ENCODE measurements at regions not wholly inside any gene's neighbourhood (a gene's known extent, or its start where the extent isn't known, plus 50 kb on each side); places are given as distances from the start of the nearest gene placed in this dataset.
"Not testable (repeated sequence)": the region's sequence is repeated elsewhere in the genome, so short reads cannot be mapped to it uniquely, and the experiment has no call there.

DNA sequence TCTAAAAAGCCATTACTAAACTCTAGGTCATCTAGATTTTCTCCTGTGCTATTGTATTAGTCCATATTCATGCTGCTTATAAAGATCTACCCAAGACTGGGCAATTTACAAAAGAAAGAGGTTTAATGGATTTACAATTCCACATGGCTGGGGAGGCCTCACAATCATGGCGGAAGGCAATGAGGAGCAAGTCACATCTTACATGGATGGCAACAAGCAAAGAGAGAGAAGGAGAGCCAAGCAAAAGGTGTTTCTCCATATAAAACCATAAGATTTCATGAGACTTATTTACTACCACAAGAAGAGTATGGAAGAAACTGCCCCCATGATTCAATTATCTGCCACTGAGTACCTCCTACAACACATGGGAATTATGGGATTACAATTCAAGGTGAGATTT lies 69.6 kb upstream of the CCDC6 start:
- H3K4me3 ChIP-seq, H3K27ac ChIP-seq: not testable (repeated sequence)

DNA sequence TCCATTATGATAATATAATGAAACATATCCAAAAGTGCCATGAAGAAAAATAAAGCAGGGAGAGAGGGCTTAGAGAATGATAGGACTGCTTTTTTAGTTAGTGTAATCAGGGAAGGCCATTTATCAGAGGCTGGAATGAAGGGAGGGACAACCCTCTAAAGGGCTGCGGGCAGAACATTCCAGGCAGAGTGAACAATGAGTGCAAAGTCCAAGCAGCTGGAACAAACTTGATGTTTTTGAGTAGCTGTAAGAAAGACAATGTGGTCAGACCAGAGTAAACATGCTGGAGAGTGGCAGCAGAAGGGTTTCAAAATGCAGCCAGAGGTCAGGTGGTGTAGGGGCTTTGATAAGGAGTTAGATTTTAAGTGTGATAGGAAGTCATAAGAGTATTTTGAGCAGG lies 65.6 kb upstream of the CCDC6 start:
- no peak overlapping the region for H3K27ac ChIP-seq
- no peak overlapping the region for H3K4me3 ChIP-seq

DNA sequence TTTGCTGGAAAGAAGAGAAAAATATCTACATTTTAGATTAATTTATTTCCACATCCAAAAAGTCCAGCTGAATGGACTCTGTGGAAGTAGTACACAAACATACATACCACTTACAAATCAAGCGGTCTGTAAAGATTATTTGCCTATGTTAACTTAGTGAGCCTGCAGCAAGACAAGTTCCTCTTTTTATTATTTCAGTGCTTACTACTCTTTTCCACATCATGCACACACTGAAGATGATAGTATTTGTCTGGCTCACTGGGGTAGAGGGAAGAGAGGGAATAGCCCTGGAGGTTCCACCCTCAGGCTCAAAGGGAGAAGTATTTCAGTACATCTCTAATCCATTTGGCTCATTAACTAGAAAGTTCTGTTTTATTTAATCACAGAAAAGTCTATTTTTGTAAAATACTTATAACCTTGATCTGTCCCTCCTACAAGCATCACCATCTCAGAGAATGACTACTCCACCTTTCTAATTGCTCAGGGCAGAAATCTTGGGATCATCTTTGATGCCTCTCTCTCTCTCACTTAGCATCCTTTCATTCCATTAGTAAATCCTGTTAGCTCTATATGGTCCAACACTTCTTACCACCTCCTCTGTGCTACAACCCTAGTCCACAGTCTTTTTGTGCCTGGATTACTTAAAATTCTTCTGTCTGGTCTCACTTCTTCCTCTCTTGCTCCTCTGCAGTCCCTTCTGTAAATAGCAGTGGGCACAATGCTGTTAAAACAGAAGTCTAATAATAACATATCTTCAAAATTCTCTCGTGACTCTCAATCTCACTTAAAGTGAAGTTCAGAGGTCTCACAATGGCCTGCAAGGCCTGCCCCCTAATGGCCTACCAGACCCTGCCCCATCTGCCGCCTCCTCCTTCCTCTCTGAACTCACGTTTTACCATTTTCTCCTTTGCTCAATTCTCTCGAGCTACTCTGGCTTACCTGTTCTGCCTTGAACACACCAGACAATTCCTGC lies 64.3 kb upstream of the CCDC6 start:
- H3K27ac ChIP-seq, result no peak overlapping the region

DNA sequence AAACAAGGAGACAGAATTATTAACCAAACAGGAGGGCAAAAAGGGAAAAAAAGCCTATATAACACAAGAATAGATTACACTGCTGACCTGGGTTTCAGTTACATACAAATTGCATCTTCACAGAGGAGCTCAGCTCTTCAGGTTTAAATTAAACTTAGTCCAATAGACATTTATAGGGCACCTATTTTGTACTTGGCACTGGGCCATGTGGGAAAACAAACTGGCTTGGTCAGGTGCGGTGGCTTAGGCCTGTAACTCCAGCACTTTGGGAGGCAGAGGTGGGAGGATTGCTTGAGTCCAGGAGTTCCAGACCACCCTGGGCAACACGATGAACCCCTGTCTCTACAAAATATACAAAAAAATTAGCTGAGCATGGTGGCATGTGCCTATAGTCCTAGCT lies 62.3 kb upstream of the CCDC6 start:
- no peak overlapping the region for H3K27ac ChIP-seq

More for the DNA sequence above, 64.3 kb upstream of the CCDC6 start:
- H3K4me3 ChIP-seq, result no peak overlapping the region

DNA sequence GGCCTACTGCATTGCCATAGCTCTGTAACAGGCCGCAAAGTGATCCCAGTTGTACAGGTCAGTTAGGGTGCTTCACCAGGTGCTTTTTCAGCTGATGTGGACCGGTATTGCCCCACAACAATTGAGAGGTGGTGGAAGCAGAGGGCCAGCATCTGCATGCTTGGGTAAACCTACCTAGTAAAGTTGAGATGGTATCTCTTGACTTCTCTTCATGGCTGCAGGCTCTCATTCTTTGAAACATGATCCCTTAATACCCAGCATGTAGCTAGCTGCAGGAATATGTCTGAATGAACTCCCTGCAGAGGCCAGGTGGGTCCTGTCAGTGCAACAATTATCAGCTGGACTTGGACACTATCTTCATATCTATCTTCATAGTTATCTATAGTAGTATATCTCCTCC lies 60.7 kb upstream of the CCDC6 start:
- H3K4me3 ChIP-seq, result no peak overlapping the region
- H3K27ac ChIP-seq, result no peak overlapping the region

More for the DNA sequence above, 62.3 kb upstream of the CCDC6 start:
- H3K4me3 ChIP-seq, result no peak overlapping the region

DNA sequence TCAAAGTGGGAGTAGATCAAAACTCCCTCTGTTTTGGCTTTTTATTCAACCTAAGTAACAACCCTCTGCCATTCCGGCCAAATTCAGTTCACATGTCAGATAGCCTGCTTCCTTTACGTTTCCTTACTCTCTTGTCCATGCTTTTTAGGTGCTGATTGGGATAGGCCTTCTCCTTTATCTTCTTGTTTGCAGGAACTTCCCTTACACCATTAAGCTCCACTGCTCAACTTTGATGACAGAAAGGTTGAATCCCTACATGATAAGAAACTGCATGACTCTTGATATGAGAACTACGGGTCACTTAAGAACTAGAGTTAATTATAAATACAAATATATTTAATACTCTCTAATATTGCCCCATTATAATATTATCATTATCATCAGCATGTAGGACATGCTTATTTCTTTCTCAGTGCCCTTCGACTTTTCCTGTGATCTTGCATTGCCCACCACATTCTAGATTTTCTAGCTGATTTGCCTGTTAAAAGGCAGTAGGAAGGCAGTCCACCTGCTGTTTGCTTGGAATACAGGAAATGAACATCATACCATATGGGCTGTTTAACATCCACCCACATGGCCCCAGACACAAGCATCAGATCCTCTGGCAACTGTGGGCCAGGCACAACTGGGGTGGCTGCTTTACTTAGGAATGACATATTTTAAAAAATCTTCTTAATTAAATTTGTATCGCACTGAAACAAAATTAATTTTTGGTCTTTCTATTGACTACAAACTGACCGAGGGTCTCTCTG lies 59.7 kb upstream of the CCDC6 start:
- H3K4me3 ChIP-seq, result no peak overlapping the region
- peak overlapping the region in 13 of 21 experiments; percentile 6 to 72 (median 54) for H3K27ac ChIP-seq

DNA sequence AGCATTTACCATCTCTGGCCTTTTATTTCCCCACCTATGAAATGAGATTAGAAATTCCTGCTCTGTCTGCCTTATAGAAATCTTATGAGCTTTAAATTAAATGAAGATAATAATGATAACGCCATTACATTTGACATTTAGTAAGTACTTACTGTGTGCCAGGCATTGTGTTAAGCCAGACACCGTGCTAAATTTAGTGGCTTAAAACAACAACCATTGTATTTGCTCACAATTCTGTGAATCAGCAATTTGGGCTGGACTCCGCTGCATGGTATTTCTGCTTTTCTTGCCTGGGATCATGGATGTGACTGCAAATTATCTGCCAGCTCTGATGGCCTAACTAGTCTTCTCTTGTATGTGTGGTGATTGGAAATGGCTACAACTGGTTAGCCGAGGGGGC lies 56.4 kb upstream of the CCDC6 start:
- no peak overlapping the region for H3K4me3 ChIP-seq
- no peak overlapping the region for H3K27ac ChIP-seq

DNA sequence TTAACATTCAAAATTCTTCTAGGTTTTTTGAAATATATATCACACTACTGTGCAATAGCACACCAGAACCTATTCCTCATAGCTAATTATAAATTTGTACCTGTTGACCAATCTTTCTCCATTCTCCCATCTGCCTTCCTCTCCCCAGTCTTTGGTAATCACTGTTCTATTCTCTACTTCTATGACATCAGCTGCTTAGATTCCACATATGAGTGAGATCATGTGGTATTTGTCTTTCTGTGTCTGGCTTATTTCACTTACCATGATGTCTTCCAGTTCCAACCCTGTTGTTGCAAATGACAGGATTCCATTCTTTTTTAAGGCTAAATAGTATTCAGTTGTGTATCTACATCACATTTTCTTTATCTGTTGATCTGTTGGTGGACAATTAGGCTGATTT lies 54.4 kb upstream of the CCDC6 start:
- no peak overlapping the region for H3K27ac ChIP-seq

DNA sequence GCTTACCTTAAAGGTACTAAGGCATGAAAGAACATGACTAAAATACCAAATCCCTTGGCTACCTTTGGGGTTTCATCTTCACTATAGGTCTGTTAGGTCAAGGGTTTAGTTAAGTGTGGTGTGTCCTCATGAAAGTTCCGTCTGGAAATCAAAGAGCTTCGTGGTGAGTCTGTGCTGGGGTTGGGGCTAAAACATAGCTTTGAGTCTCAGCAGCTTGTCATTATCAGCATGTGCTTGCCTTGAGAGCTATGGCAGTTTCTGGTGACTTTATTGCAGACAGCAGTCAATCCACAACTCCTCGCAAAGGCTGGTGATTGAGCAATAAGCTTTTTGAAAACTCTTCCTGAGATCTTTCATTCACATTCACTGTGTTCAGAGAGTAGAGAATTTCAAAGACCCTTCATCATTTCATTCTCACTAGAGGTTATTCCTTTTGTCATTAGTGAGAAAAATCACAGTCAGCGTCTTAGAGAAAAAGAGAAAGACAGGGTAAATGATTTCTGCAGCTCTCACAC lies 53.2 kb upstream of the CCDC6 start:
- Histone ChIP-seq H3K4me3 (no peak overlapping the region), H3K27ac (no peak overlapping the region)

More for the DNA sequence above, 54.4 kb upstream of the CCDC6 start:
- no peak overlapping the region for H3K4me3 ChIP-seq

DNA sequence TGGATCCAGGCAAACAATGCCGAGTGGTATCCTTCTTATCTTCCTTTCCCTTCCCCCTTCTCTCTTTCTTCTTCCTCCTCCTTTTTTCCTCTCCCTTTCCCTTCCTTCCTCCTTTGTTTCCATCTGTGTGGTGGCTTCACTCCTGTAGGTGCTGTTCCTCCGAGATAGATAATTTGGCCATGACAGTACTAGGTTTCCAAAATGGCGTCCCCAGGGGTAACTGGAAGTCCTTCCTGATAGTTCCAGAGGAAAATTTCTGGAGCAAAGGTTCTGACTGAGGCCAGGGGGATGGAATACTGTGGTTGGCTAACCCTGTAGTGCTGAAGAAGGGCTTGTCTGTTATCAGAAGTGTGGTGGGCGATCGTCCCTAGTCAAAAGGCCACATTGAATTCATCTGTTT lies 52.5 kb upstream of the CCDC6 start:
- no peak overlapping the region for H3K4me3 ChIP-seq

DNA sequence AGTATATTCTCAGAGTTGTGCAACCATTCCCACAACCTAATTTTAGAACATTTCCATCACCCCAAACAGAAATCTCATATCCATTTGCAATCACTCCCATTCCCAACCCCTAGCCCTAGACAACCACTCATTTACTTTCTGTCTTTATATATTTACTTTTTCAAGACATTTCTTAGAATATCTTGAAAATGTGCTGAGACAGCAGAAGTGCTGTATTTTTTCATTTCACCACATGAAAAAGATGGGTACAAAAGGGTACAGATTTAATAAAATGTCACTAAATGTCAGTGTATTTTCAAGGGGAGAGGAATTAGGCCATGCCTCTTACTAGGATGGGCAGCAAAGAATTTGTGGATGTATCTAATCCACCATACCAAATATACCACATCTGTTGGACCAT lies 51.6 kb upstream of the CCDC6 start:
- no peak overlapping the region for H3K27ac ChIP-seq
- H3K4me3 ChIP-seq, result no peak overlapping the region

More for the DNA sequence above, 52.5 kb upstream of the CCDC6 start:
- no peak overlapping the region for H3K27ac ChIP-seq
